ENCODE measurements at regions not wholly inside any gene's neighbourhood (a gene's known extent, or its start where the extent isn't known, plus 50 kb on each side); places are given as distances from the start of the nearest gene placed in this dataset.

GRCh38 chr6:84329516-84329915 is 102.1 kb upstream of the CEP162 start:
- Histone ChIP-seq H2AFZ (ENCODE audit: low read length) (no peak overlapping the region), H4K20me1 (ENCODE audit: insufficient read depth, low read length) (no peaks in the 10 kb centered on the region), H3F3A (ENCODE audit: insufficient read depth, low read length) (no peaks in the 10 kb centered on the region), H3K36me3 (ENCODE audit: insufficient read depth, low read length) (no peaks in the 10 kb centered on the region), H3K9ac (ENCODE audit: low read length) (no peak overlapping the region), H3K4me3 (ENCODE audit: low read depth, low read length, poor library complexity, severe bottlenecking) (no peak overlapping the region), H3K4me1 (ENCODE audit: insufficient read depth, low read length, severe bottlenecking) (peaks cover 9% of the 10 kb centered on the region), H3K79me2 (ENCODE audit: insufficient read depth, low read length) (no peaks in the 10 kb centered on the region), H3K4me2 (ENCODE audit: low read length) (no peak overlapping the region), H3K27ac (ENCODE audit: low read depth, low read length, poor library complexity, severe bottlenecking) (no peak overlapping the region), H3K27me3 (ENCODE audit: insufficient read depth, low read length) (no peaks in the 10 kb centered on the region), H3K9me3 (ENCODE audit: low read length) (no peaks in the 10 kb centered on the region), H3K9me2 (ENCODE audit: low read depth, low read length) (no peaks in the 10 kb centered on the region)
- TF ChIP-seq CTCF (IDR thresholded peaks at IDR 0.05; ENCODE audit: low read length) (no peak), EZH2 (IDR thresholded peaks at IDR 0.05; ENCODE audit: borderline replicate concordance, low read length) (no peak)

- TF ChIP-seq EZH2 (IDR thresholded peaks at IDR 0.05; ENCODE audit: borderline replicate concordance, low read length), result no peak
- TF ChIP-seq CTCF (IDR thresholded peaks at IDR 0.05; ENCODE audit: low read length), result no peak
- no peaks in the 10 kb centered on the region for H3K9me3 ChIP-seq (ENCODE audit: low read length)
- no peak overlapping the region for H3K4me2 ChIP-seq (ENCODE audit: low read length)
These were observed 101.6 kb upstream of the CEP162 start for GRCh38 chr6:84329077-84329476.

GRCh38 chr6:84317463-84317862 is 90.0 kb upstream of the CEP162 start:
- Histone ChIP-seq H4K20me1 (ENCODE audit: insufficient read depth, low read length) (no peaks in the 10 kb centered on the region), H3K9ac (ENCODE audit: low read length) (no peak overlapping the region), H3K9me3 (ENCODE audit: low read length) (no peaks in the 10 kb centered on the region), H3K27ac (ENCODE audit: low read depth, low read length, poor library complexity, severe bottlenecking) (no peak overlapping the region), H2AFZ (ENCODE audit: low read length) (no peak overlapping the region), H3K27me3 (ENCODE audit: insufficient read depth, low read length) (no peaks in the 10 kb centered on the region), H3K4me2 (ENCODE audit: low read length) (no peak overlapping the region), H3K36me3 (ENCODE audit: insufficient read depth, low read length) (no peaks in the 10 kb centered on the region), H3F3A (ENCODE audit: insufficient read depth, low read length) (no peaks in the 10 kb centered on the region), H3K79me2 (ENCODE audit: insufficient read depth, low read length) (no peaks in the 10 kb centered on the region), H3K4me3 (ENCODE audit: low read depth, low read length, poor library complexity, severe bottlenecking) (no peak overlapping the region), H3K4me1 (ENCODE audit: insufficient read depth, low read length, severe bottlenecking) (no peaks in the 10 kb centered on the region), H3K9me2 (ENCODE audit: low read depth, low read length) (no peaks in the 10 kb centered on the region)
- no peak for TF ChIP-seq EZH2 (IDR thresholded peaks at IDR 0.05; ENCODE audit: borderline replicate concordance, low read length)
- TF ChIP-seq CTCF (IDR thresholded peaks at IDR 0.05; ENCODE audit: low read length), result no peak

More at GRCh38 chr6:84329077-84329476, 101.6 kb upstream of the CEP162 start:
- Histone ChIP-seq H3K27ac (ENCODE audit: low read depth, low read length, poor library complexity, severe bottlenecking) (no peak overlapping the region), H2AFZ (ENCODE audit: low read length) (no peak overlapping the region), H3K9me2 (ENCODE audit: low read depth, low read length) (no peaks in the 10 kb centered on the region), H3K4me1 (ENCODE audit: insufficient read depth, low read length, severe bottlenecking) (peaks cover 9% of the 10 kb centered on the region), H4K20me1 (ENCODE audit: insufficient read depth, low read length) (no peaks in the 10 kb centered on the region), H3K4me3 (ENCODE audit: low read depth, low read length, poor library complexity, severe bottlenecking) (no peak overlapping the region), H3F3A (ENCODE audit: insufficient read depth, low read length) (no peaks in the 10 kb centered on the region), H3K27me3 (ENCODE audit: insufficient read depth, low read length) (no peaks in the 10 kb centered on the region), H3K9ac (ENCODE audit: low read length) (no peak overlapping the region), H3K36me3 (ENCODE audit: insufficient read depth, low read length) (no peaks in the 10 kb centered on the region), H3K79me2 (ENCODE audit: insufficient read depth, low read length) (no peaks in the 10 kb centered on the region)
